AG08395 (cell line): ENCODE measurements at regions not wholly inside any gene's neighbourhood (a gene's known extent, or its start where the extent isn't known, plus 50 kb on each side); places are given as distances from the start of the nearest gene placed in this dataset.
"Not testable (repeated sequence)": the region's sequence is repeated elsewhere in the genome, so short reads cannot be mapped to it uniquely, and the experiment has no call there.

Experiments used
- DNase-seq: peaks from one replicate; pipeline ENCODE4 v3.0.0; 2012; ENCODE audit warnings: mixed read lengths, low spot score

DNA sequence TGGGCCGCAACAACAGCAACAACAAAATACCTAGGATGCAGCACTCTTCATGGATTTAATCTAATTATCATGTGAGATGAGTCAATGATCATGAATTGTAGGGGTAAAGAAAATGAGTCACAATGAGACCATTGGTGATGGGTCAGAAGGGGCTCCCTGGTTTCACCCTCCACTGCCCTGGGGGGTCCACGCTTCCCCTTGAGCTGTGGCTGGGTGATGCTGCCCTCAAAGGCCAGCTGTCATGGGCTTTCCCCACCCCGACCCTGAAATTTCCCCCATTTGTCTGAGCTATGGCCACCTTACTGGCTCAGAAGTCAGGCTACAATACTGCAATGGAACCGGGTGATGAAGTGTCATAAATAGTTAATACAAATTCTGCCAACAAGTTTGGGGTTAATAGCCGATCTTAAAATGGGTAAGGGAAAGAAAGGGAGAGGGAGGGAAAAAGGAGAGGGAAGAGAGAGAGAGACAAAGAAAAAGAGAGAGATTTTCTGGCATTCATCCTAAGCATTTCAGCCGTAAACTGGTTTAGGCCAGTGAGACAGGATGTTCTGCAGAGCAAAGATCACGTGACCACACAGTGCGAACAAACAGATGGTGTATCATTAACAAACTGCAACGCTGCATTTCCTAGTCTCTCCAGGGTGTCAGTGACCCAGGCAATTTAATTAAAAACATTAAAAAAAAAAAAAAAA is 143.4 kb upstream of the ERRFI1 start:
- peak; percentile 81 for DNase-seq

DNA sequence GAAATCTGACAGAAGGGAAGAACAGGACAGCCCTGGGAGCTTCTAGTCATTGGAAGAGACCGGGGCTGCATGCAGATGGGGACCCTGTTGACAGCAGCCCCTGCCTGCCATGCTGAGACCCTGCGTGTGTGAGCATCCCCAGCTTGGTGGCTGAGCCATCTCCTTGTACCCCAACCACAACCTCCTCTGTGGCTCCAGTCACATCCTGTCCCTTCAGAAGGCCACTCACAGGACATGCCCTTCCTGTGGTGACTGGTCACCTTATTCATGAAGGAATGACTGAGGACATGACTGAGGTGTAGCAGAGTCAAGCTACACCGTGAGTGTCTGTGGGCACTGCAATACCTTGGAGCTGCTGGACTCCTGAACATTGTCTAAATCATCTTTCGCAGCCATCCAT is 141.8 kb upstream of the ERRFI1 start:
- DNase-seq, result no peak

DNA sequence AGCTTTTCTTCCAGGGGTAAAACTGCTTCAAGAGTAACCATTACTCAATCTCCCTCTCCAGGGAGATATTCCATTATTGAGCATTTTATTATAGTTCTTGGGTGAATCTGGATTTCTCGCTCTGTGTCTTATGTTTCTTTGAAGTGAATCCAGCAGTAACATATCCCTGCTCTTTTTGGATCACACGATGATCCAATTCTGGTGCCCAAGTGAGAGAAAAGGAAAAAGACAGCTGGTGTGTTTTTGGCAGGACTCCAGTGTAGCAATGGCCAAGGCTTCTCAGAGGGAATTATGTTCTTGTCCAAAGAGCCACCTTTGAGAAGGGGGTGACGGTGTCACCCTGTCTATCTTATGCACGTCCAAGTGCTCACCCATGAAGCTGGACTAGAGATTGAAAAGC is 140.3 kb upstream of the ERRFI1 start:
- DNase-seq, result no peak

DNA sequence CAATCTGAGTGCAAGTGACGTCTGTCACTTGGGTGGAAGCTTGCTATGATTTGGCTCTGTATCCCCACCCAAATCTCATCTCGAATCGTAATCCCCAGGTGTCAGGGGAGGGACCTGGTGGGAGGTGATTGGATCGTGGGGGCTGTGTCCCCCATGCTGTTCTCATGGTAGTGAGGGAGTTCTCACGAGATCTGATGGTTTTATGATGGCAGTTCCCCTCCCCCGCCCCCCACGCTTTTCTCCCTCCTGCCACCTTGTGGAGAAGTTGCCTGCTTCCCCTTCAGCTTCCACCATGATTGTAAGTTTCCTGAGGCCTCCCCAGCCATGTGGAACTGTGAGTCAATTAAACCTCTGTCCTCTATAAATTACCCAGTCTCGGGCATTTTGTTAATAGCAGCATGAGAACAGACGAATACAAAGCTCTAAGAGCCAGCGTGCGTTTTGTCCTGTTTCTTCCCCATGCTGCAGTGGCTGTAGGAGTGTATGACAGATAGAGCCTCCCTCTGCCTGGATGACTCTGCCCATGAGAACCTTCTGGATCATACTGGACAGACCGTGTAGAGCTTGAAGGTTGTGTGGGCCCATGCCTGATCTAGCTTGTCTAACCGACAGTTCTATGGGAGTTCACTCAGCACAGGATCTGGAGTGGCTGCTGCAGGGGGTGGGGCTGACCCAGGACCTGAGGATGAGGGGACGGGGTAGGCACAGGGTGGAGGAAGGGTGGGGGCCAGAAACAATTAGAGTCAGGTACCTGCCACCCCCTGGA is 139.7 kb upstream of the ERRFI1 start:
- DNase-seq, result no peak

DNA sequence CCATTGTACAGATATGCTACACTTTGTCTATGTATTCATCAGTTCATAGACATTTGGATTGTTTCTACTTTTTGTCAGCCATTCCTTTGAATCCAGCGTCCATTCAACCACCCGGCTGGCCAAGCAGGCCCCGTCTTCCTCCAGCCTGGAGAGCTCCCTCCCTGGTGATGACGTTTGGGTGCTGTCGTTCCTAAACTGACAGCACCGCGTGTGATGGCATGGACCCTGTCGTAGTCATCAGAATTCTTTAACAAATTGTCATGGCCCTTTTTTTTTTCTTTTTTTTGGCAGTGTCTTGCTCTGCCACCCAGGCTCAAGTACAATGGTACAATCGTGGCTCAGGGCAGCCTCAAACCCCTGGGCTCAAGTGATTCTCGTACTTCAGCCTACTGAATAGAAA is 138.6 kb upstream of the ERRFI1 start:
- DNase-seq, result no peak

DNA sequence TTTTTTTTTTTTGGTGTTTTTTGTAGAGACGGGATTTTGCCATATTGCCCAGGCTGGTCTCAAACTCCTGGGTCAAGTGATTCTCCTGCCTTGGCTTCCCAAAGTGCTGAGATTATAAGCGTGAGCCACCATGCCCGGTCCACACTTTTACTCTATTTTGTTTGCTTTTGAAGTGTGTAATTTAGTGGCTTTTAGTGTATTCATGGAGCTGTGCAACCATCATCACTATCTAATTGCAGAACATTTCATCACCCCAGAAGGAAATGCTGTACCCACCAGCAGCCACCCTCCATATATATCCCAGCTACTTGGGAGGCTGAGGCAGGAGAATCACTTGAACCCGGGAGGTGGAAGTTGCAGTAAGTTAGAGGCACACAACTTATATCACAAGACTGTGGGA is 136.9 kb upstream of the ERRFI1 start:
- DNase-seq, result no peak

DNA sequence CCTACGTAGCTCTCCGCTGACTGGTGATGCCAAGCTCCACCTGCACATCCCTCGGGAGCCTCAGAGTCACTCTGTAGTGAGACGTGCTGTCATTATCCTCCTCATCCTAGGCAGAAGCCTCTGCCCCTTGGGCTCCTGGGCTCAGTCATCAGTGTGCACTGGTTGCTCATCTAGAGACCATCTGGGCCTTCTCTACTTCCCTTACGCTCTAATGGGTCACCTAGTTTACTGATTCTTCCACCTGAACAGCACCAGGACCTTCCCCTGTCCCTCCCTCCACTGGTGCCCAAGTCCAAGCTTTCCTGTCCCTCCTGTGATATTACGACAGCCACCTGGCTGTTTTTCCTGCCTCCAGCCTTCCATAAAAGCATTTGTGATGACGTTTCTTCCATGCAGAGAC is 136.1 kb upstream of the ERRFI1 start:
- DNase-seq, result no peak

DNA sequence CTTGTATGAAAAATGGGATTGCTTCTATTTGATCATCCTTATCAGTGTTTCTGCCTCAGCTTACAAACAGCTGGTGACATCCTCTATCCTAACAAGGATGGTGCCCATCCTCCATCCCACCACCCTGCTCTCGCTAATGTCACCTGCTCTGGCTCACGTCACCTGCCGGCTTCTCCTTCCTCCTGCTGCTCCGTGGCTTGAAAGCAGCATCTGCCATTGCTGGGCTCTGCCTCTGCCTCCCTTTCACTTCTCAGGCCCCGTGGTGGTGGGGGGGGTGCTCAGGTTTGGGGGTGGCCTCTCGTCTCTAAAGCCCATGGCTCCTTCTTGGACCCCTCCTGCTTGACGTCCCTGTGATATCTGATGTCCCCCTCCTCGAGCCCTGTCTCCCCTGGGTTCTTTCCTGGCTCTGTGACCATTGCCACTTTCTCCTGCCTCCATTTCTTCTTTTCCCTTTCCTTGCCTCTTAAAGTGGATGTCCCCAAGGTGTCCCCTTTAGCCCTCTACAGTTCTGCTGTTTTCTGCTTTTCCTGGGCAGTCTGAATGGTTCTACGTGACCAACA is 135.5 kb upstream of the ERRFI1 start:
- DNase-seq, result no peak

DNA sequence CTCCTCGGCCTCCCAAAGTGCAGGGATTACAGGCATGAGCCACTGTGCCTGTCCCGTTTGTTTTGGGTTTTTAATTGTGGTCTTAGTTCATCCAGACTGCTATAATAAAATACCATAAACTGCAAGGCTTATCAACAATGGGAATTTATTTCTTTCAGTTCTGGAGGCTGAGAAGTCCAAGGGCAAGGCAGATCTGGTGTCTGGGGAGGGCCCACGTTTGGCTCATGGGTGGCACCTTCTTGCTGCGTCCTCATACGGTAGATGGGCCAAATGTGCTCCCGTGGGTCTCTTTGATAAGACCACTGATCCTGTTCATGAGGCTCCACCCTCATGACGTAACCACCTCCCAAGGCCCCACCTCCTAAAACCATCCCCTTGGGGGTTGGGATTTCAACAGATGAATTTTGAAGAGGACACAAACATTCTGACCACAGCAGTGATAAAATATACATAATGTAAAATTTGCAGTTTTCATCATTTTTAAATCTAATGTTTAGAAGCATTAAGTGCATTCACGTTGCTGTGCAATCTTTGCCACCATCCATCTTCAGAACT is 133.4 kb upstream of the ERRFI1 start:
- DNase-seq, result no peak

DNA sequence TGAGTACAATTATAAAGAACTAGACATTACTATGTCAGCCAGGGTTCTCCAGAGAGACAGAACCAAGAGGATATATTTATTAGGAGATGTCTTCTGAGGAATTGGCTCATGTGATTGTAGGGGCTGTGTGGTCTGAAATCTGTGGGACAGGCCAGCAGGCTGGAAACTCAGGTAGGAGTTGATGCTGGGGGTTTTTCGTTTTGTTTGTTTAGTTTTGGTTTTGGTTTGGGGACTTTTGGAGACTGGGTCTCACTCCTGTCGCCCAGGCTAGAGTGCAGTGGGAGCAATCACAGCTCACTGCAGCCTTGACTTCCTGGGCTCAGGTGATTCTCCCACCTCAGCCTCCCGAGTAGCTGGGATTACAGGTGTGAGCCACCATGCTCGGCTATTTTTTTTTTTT is 132.9 kb upstream of the ERRFI1 start:
- DNase-seq, result no peak

DNA sequence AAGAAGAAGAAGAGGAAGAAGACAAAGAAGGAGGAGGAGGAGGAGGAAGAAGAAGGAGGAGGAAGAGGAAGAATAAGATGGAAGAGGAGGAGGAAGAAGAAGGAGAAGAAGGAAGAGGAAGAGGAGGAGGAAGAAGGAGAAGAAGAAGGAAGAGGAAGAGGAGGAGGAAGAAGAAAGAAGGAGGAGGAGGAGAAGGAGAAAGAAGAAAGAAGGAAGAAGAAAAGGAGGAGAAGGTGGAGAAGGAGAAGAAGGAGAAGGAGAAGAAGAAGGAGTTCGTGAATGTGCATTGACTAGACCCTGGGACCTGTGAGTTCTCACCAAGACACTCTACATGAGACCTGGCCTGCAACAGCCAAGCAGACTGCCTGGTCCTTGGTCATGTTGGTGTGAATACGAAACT is 131.7 kb upstream of the ERRFI1 start:
- DNase-seq, result no peak

DNA sequence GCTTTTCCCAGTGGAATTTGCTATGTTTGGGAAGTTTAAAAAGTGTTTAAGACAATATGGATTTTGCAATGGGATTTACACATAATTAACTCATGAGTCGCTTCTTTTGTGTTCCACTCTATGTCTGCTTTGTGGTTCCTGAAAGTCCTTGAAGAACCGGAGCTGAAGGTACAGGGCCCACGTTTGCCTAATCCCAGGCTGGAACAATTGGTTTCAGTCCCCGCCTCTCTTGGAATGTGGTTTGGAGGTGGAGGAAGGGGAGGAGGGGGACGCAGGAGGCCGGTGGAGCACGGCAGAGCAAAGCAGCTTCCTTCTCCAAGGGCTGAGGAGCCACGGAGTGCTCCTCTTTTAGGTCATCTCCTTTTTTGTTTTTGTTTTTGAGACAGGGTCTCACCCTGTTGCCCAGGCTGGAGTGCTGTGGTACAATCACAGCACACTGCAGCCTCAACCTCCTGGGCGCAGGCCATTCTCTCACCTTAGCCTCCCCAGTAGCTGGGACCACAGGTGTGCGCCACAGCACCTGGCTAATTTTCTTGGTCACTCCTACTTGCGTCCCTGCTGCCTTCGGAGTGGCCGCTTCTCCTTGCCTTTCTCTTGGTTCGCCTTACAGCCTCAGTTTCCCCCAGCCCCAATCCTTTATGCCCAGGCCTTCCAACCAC is 129.5 kb upstream of the ERRFI1 start:
- DNase-seq, result peak; percentile 27

DNA sequence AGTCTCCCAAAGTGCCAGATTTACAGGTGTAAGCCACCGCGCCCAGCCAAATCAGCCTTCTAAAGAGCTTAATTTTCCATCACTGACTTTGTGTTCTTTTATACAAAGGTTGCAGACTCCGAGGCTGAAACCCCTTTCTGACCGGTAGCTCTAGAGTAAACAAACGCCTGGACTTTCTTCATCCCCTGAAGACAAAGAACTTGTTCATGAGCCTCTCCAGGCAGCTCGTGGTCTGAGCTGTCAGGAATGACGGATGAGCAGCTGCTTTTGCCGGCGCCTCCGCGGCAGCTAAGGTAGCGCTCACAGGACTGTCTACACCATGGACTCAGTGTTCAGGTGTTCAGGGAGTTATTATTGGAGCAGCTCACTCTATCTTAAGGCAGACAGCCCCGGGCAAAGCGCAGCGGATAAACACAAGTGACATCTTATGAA is 128.5 kb upstream of the ERRFI1 start:
- DNase-seq, result no peak

DNA sequence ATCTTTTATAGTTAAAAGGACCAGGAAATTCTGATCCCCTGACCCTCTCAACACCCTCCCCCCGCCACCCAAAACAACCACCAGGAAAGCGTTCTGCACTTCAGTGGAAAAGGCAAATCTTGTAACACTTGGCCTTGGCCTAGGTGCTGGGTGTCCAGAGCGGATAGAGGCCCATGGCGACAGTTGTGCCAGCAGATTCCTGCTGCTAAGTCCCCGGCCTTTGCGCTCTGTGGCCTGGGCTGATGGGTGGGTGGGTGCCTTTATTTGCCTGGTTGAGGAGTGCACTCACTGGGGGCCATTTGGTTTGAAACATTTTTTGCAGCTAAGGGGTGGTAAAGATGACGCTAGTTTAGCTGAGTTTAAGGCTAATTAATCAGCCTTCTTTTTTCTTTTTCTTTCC is 127.9 kb upstream of the ERRFI1 start:
- DNase-seq, result no peak

DNA sequence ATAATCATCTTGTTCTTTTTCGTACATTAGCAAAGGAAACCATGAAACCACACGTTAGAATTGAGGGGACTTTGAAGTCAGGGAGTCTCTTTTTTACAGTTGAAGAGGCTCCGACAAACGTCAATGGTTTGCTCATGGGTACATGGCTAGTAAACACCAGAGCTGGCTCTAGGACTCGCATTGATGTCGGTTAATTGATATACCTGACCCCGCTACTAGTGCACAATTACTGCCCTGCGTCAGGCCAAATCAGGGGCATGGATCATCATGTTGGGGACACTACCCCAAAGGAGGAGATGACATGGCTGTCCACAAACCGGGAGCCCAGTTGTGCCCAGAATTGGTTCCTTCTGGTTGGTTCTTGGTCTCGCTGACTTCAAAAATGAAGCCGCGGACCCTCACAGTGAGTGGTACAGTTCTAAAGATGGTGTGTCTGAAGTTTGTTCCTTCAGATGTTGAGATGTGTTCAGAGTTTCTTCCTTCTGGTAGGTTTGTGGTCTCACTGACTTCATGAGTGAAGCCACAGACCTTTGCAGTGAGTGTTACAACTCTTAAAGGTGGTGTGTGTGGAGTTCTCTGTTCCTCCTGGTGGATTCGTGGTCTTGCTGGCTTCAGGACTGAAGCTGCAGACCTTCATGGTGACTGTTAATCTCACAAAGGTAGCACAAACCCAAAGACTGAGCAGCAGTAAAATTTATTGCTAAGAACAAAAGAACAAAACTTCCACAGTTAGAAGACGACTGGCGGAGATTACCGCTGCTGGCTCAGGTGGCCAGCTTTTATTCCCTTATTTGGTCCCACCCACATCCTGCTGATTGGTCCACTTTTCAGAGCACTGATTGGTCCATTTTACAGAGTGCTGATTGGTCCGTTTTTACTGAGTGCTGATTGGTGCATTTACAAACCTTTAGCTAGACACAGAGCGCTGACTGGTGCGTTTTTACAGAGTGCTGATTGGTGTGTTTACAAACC is 126.9 kb upstream of the ERRFI1 start:
- no peak for DNase-seq

DNA sequence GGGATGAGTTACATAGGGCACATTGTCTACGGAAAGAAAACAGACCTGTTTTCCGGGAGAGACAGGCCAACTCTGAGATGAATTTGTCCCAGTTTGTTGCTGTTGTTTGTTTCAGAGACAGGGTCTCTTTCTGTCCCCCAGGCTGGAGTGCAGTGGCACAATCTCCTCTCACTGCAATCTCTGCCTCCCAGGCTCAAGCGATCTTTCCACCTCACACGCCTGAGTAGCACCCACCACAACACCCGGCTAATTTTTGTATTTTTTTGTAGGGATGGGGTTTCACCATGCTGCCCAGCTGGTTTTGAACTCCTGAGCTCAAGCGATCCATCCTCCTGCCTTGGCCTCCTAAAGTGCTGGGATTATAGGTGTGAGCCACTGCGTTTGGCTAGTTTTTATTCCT is 125.5 kb upstream of the ERRFI1 start:
- no peak for DNase-seq

DNA sequence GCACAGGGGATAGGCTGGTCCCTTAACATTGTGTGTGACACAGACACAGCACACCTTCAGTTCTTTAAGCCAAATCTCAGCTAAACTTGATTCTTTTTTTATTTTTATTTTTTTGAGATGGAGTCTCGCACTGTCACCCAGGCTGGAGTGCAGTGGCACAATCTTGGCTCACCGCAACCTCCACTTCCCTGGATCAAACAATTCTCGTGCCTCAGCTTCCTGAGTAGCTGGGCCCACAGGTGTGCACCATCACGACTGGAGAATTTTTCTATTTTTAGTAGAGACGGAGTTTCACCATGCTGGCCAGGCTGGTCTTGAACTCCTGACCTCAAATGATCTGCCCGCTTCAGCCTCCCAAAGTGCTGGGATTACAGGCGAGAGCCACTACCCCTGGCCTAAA is 123.6 kb upstream of the ERRFI1 start:
- not testable (repeated sequence) for DNase-seq

DNA sequence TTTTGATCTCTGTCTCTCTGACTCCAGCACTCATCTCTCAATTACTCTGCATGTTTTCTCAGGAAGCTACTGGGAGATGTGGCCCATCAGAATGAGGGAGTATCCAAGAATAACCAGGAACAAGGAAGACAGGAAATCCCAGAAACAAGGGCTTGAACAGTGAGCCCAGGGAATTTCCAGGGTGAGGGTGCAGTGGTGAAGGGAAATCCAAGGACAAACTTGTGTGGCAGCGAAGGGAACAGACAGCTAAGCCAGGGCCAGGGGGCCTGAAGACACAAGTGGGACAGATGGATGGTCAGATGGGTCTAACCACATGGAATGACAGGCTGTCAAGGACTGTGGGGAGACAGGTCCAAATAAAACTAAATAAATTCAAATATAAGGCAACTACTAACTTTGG is 121.8 kb upstream of the ERRFI1 start:
- no peak for DNase-seq

DNA sequence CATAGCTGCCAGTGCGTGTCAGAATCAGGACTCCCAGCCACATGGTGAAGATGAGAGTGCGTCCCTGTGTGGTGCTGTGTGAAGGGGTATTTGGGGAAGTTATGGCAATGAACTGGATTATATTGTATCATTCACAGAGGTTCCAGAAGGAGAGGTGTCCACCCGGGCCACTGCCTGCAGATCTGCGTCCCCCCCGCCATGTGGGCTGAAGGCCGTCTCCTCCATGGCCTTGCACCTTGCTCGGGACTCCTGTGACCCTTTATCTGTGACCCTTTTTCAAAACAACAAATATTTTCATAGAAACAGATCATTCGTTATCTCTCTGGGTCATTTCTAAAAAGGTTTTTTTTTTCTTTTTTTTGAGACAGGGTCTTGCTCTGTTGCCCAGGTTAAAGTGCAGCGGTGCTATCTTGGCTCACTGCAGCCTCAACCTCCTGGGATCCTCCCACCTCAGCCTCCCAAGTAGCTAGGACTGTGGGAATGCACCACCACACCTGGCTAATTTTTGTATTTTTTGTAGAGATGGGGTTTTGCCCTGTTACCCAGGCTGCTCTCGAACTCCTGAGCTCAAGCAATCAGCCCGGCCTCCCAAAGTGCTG is 120.2 kb upstream of the ERRFI1 start:
- no peak for DNase-seq

DNA sequence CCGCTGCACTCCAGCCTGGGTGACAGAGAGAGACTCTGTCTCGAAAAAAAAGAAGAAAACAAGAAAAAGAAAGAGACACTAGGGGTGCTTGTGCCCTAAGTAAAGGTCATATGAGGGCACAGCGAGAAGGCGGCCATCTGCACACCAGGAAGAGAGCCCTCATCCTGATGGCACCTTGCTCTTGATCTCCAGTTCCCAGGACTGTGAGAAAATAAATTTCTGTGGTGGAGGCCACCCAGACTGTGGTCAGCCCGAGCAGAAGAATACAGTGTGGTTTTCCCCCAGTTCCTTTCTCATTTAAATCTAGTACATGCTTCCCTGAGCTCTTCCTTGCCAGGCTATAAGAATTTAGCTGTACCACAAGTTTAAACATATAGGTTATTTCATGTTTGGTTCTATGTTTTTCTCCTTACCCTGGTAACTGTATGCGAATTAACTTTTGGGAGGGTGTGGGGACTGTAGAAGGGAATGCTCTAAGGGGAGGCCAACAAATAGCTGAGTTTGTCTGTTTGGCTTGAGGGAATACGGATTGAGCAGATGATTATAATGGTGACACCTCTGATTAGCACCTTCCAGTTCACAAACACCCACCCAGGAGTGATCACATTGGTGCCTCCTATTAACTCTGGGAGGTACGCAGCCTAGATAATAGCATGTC is 119.6 kb upstream of the ERRFI1 start:
- no peak for DNase-seq

DNA sequence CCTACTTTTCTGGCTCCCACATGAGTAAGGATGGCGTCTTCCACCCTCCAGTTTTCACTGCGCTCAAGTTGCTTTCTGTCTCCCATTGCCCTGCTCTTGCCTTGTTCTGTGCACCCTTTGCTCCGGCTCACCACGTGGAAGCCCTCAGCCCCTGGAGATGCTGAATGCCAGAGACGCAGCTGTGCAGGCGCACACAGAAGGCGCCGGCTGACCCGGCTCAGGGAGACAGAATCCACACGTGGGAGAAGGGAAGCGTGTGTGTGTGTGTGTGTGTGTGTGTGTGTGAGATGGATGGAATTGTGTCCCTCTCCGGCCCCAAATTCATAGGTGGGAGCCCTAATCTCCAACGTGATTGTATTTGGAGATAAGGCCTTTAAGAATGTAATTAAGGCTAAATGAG is 118.2 kb upstream of the ERRFI1 start:
- no peak for DNase-seq
